Activated T-helper 1 cell treated with anti-CD3 and anti-CD28 coated beads, Interleukin-2, amount 50 U/mL, for 16 hours (primary cell): ENCODE measurements at regions not wholly inside any gene's neighbourhood (a gene's known extent, or its start where the extent isn't known, plus 50 kb on each side); places are given as distances from the start of the nearest gene placed in this dataset.

Experiments used
- DNase-seq, 2 donors: peaks; one replicate each; pipeline ENCODE4 v3.0.0-alpha.2; 2020; ENCODE audit warnings: low read depth in 1 of 2, low spot score in 1 of 2

DNA sequence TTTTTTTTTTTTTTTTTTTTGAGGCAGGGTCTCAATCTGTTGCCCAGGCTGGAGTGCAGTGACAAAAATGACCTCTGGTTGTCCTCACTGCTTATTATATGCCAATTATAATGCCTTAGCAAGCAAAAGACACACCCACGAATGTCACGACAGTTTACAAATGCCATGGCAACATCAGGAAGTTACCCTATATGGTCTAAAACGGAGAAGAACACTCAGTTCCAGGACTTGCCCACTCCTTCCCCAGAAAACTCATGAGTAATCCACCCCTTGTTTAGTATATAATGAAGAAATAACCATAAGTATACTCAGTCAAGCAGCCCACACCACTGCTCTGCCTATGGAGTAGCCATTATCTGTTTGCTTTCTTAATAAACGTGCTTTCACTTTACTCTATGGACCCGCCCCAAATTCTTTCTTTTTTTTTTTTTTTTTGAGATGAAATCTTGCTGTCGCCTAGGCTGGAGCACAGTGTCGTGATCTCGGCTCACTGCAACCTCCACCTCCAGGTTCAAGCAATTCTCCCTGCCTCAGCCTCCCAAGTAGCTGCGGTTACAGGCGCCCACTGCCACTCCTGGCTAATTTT, 106.2 kb downstream of the SMIM20 start:
- no peak for DNase-seq

DNA sequence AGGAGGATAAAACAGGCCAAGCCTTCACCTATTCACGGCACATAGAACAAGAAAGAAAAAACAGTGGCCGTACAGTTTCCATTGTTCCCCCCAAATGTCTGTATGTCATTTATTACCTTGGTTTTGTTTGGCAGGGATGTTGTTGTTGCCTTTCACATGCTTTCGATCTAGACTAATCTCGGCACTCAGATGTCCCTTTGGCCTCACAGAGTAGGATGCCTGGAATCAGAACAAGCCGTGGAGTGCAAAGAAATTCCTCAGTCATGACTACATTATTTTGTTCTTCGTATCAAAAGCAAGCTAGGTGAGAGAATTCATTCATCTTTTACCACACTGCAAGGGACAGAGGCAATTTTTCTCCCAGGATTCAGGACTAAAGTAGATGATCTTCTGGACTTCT, 106.9 kb downstream of the SMIM20 start:
- DNase-seq, result no peak

DNA sequence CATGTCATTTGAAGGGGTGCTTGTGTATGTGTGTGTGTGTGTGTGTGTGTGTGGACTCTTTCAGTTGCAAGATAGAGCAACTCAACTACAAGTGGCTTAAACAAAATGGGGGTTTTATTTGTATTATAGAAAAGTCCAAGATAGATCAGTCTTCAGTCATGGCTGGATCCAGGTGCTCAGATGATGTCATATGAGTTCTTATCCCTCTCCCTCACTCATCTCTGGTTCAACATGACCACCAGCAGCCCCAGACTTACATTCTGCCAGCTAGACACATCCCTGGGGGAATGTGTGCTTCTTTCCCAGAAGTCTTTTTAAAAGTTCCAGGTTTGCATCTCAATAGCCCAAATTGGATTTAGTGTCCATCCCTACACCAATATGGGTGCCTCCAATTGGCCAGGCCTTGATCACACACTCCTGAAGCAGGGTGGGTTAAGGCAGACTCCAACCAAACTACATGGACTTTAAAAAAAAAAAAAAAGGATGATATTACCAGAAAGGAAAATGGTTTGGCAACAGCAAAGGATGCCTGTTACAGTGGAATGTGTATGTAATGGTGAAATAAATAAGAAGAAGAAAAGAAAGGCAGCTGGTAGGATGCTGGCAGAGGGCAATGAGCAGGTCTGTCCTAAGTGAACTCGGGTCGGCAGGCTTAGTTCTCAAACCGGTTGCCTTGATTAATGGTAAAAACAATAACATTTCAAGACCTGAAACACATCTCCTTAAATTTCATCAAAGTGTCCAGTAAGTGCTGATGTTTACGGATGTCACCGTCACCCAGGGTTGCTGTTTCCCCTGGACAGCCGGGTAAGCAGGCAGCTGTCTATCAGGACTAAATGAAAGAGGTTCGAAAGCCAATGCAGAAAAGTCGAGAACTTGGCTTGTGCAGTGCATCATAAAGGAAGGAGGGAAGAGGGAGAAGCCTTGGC, 107.7 kb downstream of the SMIM20 start:
- DNase-seq, result no peak

DNA sequence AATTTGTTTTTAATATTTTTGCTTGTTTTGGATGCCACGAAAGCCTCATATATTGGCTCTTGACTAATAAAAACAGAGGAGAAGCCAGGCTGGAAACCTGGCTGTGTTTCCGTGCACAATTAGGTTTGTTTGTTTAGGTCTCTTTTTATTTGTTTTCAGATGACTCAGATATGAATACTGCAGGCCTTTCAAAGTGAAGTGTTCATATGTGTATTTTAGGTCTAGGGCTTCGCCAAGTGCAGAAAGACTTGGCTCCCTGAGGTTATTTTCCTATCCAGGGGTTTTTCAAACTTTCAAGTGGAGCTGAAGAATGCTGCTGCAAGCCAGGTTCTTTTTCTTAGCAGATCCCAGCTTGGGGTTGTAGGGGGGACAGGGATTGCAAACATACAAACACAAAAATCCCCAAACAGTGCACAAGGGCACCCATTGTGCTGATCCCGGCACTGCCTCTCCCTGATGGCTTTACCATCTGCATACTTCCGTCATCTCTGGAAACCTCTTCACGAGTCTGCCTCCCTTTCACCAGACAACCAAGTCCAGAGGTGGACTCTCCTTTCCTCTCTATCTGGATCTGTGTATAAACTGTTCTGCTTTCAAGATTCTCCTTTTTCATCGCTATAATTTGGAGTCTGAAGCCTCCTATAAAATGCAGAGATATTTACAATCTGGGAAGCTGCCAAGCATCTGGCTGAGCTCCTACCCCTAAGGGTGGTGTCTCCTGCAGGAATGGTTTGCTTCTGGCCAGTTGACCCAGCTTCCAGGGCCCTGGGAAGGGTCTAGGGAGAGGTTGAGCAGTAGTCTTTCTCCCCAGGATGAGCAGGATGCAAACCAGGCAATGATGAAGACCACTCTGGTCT, 108.6 kb downstream of the SMIM20 start:
- DNase-seq, result no peak

DNA sequence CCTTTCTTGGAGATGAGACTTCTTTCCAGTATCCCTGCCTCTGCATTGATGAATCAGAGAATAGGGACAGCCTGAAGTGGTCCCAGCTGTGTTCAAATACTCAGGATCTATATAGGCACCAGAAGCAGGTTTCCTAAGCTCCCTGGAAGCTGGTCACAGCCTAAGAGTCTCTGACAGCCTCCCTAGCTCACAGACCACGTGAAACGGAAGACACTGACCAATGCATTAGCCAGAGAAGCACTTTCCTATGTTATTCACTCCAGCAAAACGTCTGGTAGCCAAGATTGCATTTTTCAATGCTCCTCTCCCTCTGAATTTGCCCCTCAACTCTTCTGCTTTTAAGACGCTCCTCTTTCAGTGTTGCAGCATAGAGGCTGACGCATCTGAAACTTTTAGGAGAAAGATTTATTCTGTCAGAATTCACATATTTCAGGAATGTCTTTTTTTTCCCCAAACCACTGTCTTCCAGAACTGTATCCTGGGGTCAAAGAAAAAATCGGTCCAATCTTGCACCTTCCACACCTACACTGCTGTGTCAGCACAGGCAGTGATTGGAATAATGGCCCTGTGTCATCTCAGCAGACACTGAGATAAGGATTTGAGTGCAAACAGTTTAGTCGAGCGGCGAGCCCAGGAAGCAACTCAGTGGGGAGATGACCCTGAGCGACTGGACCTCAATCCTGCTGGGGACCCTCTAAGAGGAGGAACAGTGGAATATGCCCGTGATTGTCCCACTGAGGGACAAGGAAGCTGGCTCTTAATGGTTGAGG, 109.4 kb downstream of the SMIM20 start:
- DNase-seq, result no peak

DNA sequence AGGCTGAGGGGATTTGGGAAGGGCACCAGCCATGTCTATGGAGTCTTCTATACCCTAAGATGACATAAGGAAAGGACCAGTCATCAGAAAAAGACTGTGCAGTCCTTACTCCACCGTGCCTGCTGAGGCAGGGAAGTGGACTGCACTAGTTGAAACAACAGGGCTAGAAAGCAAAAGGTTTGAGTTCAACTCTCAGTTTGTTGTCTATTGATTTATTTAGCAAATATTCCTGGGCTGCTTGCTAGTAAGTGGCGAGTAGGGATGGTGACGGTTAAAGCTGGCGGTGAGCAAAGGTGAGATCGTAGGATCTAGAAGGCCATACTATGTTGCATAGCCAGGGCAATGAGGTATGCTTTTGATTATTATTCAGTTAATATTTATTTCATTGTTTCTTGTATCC, 110.1 kb downstream of the SMIM20 start:
- no peak for DNase-seq

DNA sequence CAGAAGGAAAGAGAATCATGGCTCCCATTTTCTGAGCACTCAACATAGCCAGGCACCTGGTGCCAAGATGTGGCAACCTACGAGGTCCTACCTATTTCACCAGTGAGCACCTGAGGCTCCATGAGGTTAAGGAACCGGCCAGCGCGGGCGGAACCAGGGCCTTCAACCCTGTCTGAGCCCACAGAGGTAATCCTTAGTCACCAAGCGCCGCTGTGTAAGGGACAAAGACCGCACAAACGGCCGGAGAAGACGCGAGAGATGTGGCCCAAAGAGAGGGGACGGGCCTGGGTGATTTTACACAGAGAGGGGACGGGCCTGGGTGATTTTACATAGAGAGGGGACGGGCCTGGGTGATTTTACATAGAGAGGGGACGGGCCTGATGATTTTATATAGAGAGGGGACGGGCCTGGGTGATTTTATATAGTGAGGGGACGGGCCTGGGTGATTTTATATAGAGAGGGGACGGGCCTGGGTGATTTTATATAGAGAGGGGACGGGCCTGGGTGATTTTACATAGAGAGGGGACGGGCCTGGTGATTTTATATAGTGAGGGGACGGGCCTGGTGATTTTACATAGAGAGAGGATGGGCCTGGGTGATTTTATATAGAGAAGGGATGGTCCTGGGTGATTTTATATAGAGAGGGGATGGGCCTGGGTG, 114.2 kb downstream of the SMIM20 start:
- DNase-seq, result no peak

DNA sequence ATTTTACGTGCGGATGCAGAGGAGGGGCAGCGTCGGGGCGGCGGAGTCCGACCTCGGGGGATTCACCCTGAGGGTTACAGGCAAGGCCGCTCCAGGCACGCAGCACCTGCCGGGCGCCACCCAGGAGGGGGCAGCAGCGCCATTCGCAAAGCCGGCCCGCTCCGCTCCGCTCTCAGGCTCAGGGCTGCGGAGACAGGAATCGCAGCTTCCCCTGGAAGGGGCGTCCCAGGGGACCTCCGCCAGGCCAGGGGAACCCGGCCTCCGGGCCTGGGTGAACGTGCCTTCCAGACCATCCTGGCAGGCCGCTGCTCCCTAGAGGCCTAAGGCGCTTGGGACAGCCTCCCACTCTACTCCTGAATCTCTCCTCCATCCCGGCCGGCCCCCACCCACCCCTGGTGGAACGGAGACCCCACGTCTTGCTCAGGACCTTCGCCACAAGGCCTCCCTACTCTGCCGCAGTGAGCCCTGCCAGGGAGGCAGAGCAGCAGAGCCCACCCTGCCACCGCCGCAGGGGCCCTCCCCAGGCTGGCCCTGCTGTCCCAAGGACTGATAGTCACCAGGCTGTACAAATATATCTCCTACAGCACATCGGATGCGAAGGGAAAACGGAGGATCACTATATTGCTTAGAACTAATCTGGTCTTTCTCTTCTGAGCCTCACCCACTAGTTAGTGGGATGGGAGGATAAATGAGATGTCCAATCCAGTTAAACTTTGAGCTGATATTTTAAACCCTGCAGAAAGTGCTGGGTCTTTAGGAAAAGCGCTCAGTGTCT, 115.0 kb downstream of the SMIM20 start:
- DNase-seq, result peak; percentile 15 to 49

DNA sequence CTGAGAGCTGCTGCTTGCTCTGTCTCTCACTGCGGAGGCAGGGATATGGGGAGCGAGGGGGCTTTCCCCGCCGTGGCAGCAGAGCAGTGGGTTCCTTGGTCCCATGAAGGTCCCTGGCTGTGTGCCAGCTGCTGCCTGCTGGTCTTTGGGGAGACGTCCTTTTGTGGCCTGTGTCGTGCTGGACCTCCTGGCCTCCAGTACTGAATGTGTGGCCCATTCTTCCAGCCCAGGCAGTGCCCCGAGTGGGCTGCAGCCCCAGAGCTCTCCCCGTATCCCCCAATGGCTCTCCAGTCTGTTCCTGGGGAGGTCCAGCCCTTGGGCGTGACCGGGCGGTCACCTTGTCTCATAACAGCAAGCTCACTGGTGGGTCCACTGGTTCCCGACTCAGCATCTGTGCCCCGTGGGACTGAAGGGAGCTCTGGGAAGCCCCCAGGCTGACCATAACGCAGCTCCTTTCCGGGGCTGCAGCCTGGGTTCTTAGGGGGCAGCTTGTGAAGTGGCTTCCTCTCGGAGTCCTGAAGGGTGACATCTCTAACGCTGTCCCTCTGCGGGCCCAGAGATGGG, 115.6 kb downstream of the SMIM20 start:
- DNase-seq, result no peak

DNA sequence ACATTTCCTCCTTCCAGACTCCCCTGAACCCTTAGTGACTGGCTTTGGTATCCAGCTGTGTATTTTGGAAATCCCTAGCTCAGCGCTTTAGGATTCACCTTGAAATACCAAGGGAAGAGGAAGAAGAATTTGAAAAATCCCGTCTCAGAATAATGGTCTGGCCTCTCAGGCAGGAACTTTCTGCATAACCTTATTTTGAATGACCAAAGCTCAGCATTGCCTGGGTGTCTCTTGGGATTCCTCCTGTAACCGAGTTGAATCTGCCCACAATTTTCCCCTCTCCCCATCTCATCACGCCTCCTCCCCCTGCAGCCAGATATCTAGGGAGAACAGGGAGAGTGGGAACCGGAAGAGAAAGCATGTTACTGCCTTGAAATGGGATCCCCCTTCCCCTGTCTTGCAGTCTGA, 116.2 kb downstream of the SMIM20 start:
- no peak for DNase-seq

DNA sequence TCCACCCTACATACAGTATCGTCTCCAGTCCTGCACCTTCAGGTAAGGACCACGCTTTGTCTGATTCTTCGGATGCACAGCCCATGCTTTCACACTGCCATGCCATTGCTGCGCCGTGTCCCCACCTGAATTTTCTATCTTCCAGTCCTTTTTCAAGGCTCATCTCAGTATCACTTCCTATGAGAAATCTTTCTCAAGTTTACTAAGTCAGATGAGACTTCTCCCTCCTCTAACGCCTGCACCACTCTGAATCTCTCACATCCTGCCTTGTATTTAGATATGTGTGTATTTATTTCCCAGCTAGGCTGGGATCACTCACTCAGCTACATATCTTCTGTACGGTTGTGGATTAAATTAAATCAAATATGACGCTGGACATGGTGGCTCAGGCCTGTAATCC, 116.8 kb downstream of the SMIM20 start:
- no peak for DNase-seq

DNA sequence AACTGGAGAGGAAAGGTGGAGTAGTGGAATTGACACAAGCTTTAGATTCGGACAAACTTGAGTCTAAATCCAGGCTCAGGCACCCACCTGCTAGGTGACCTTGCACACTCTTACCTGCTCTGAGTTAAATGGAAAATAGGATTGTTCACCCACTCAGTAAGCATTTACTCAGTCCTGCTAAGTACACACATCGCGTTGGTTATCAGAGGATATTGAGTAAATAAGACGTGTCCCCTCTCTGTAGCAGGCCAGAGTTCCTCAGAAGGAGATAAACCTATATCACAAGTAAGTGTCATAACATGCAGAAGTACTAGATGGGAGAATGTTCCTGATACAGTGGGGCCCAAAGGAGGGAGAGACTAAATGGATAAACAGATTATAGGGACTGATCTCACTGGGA, 117.7 kb downstream of the SMIM20 start:
- no peak for DNase-seq

DNA sequence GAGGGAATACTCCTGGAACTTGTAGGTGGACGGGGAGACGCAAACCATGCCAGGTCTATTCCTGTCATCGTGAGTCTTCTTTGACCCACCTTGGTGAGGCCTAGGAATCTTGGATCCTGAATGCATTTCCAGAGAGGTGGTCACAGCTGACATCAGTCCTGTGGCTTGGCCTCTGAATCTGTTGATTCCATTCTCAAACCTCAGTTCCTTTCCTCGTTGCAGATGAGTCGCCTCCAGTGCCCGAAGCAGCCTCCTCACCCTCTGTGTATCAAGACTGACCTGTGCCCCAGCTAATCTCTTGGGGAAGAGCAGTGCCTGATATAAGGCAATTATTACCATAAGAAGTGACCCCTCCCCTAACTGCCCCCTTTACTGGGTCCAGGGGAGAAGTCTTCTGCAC, 118.1 kb downstream of the SMIM20 start:
- DNase-seq, result no peak

DNA sequence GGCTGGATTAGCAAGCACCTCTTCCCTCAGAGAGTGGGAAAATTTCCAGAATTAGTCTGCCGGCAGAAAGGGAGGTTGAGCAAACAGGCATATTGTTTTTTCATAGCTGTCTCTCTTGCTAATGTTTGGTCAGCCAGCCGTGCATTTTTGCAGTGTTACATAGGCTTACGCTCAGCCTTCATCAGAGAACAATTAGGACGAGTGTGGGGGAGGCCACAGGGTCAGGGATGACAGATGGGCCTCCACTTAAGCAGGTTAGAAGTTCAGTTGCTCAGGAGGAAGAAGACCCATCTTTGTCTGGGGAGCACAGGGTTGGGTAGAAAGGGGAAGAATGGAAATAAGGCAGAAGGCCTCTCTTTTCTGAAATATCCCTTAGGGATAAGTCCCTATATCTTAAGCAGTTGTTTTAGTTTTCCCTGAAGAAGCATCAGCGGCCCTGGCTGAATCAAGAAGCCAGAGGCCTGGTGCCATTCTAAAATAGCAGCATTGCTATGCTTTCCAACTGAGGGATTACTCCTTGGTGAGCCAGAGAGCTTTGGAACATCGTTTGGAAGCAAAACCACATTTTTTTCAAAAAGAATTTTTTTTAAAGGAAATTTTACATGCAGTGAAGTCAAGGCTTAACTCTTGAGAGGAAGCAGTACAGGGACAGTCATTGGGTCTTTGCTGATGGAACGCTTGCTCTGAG, 118.8 kb downstream of the SMIM20 start:
- DNase-seq, result no peak

DNA sequence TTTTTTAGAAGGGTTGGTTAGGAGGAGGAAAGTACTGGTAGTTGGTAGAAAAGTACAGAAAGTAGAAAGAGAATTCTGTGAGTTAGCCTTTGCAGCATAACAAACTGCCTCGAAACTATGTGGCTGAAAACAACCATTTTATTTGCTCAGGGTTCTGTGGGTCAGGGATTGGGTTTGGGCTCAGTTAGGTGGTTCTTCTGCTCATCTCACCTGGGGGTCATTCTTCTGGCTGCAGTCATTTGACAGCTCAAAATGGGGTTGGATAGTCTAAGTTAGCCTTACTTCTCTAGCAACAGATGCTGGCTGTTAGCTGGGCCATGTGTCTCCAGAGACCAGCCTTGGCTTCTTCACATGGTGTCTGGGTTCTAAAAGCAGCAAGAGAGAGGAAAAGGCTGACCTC, 119.4 kb downstream of the SMIM20 start:
- no peak for DNase-seq

DNA sequence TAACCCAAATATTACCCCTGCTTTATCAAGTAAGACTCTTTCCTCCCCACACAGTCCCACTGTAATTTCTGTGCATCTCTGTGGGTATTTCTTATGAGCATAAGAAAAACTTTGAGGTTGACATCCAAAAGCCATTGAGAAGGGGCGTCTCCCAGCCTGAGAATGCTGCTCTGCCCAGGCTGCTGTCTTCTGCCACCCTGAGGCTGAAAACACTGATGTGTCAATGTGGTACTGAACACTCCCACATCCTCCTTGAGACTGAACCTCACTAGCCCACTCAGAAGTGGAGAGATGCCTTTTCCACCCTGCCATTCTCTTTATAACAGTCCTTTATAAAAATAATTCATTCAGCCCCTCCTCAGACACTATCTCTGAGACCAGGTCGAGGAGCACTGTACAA, 120.8 kb downstream of the SMIM20 start:
- DNase-seq, result no peak

DNA sequence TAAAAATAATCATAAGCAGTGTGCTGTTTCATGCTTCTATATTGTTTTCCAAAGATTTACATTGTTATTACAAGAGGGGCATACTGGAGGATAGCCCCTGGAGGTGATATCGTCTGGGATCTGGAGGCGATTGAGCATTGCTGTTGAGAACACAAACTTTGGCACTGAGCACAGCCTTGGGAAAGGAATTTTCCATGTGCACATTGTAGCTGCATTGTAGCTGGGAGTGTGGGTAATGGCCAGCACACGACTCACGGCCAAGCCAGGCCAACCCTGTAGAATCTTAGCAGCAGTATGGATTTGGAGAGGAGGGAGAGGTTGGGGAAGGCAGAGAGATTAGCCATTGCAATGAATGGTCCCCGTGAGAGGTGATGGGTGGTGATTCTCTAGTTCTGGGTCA, 121.9 kb downstream of the SMIM20 start:
- DNase-seq, result no peak

DNA sequence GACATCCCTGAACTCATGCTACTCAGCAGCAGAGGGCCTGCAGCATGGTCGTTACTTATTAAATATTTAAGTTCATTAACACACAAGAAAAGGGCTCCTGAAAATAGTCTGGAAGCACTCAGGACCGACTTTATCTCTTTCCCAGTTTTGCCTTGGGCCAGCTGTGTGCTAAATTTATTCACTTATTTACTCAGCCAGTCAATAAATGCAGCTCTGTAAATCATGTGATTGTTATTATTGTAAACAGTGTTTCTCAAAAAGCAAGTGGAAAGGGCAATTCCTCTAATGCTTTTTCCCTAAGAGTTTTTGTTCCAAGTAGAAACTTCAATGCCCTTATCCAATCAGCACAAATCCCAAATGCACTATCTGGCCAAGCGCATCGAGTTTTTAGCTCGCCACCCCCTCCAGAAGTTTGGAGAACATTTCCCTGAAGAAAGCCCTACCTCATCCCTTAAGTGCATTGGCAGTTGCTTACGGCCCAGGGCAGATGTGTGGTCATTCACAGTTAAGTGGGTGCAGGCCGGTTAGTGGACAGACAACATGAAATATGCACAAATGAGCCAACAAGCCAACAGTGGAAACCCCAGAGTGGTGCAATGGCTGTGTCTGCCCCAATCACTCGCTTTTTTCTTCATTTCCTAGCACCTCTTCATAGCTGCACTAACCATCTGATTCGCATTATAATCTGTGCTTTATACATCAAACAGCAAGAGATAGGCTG, 125.8 kb downstream of the SMIM20 start:
- no peak for DNase-seq
